NT2/D1 (cell line): ENCODE measurements at regions not wholly inside any gene's neighbourhood (a gene's known extent, or its start where the extent isn't known, plus 50 kb on each side); places are given as distances from the start of the nearest gene placed in this dataset.

Source experiments
- DNase-seq: peaks from one replicate; pipeline ENCODE4 v3.0.0-alpha.2; 2011; ENCODE audit warnings: low read depth, low spot score
- H3K27me3 ChIP-seq: 2 replicates; pipeline ENCODE4 v1.6.0; 2011; ENCODE audit warnings: mild to moderate bottlenecking; ENCODE audit not compliant: insufficient read length, insufficient read depth
- H3K36me3 ChIP-seq: 2 replicates; pipeline ENCODE4 v1.6.1; 2011; ENCODE audit warnings: mild to moderate bottlenecking, low read length, mixed read lengths; ENCODE audit not compliant: insufficient read depth, insufficient read length
- H3K4me1 ChIP-seq: 2 replicates; pipeline ENCODE4 v1.5.1; 2011; ENCODE audit not compliant: insufficient read depth, insufficient read length
- H3K4me3 ChIP-seq: 2 replicates; pipeline ENCODE4 v1.5.1; 2011; ENCODE audit warnings: low read depth; ENCODE audit not compliant: insufficient read length
- H3K9ac ChIP-seq: 2 replicates; pipeline ENCODE4 v1.6.0; 2011; ENCODE audit warnings: low read depth; ENCODE audit not compliant: insufficient read length
- H3K9me3 ChIP-seq: 2 replicates; pipeline ENCODE4 v1.5.1; 2011; ENCODE audit warnings: mild to moderate bottlenecking, low read length; ENCODE audit not compliant: insufficient read depth
- SUZ12 ChIP-seq: IDR thresholded peaks from 2 replicates; pipeline ENCODE4 v1.6.1; 2011; ENCODE audit not compliant: insufficient read length, insufficient read depth; ENCODE audit errors: extremely low read depth
- YY1 ChIP-seq: IDR thresholded peaks from 2 replicates; pipeline ENCODE4 v1.6.1; 2011; ENCODE audit not compliant: insufficient read length, insufficient read depth
- ZNF274 ChIP-seq: IDR thresholded peaks from 2 replicates; pipeline ENCODE4 v1.6.1; 2011; ENCODE audit warnings: mild to moderate bottlenecking, low read depth, low read length

DNA sequence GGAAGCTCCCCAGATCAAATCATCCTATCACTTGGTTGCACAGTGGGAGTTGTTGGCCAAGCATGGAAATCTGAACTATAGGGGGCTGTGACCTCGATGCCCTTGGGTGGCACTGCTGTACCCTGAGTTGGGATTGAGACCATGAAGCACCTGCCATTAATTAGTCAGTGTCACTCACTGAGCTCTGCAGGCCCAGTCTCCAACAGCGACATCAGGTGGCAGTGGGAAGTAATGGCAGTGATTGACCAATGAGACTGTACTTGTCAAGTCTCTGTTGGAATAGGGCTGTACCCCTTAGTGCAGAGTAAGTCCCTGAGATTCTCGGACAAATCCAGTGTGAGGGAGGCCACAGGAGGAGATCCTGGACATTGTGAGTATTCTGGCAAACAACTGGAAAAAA is 118.0 kb upstream of the RPL38 start:
- H3K4me1 ChIP-seq = peaks cover 6% of the 10 kb centered on the region
- peaks cover 15% of the 10 kb centered on the region for H3K9me3 ChIP-seq
- peak; percentile 23 for DNase-seq
- no peaks in the 10 kb centered on the region for H3K27me3 ChIP-seq
- no peak overlapping the region for H3K4me3 ChIP-seq
- TF ChIP-seq YY1 (no peak), ZNF274 (no peak), SUZ12 (no peak)
- H3K36me3 ChIP-seq = no peaks in the 10 kb centered on the region
- no peak overlapping the region for H3K9ac ChIP-seq

DNA sequence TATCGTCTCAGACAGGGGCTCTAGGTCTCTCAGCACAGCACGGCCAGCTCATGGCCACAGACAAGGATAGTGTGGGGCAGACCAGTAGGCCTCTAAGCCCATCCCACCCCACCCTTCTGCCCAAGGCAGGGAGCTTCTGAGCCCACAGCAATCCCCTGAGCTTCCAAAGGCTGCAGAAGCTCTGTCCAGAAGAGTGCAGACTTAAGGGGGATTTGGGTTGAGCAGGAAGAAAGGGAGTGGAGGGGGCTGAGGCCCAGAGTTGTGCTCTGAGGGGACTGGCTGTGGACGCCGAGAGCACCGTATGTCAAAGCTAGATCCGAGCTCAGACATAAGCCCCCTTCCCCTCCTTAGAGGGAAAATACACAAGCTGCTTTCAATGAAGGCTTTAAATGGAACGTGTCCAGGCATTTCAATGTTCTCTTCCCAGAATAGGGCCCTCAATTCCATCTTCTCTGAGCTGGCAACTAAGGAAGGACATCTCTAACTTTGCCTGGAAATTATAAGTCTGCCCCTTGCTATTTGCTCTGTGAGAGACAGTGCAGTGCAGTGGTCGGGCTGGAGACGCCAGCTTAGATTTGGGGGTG is 116.4 kb upstream of the RPL38 start:
- TF ChIP-seq SUZ12 = no peak
- no peak for TF ChIP-seq YY1
- Histone ChIP-seq H3K9me3 (peaks cover 26% of the 10 kb centered on the region), H3K4me1 (peaks cover 6% of the 10 kb centered on the region), H3K27me3 (no peaks in the 10 kb centered on the region), H3K36me3 (no peaks in the 10 kb centered on the region), H3K9ac (no peak overlapping the region), H3K4me3 (no peak overlapping the region)
- DNase-seq = no peak

DNA sequence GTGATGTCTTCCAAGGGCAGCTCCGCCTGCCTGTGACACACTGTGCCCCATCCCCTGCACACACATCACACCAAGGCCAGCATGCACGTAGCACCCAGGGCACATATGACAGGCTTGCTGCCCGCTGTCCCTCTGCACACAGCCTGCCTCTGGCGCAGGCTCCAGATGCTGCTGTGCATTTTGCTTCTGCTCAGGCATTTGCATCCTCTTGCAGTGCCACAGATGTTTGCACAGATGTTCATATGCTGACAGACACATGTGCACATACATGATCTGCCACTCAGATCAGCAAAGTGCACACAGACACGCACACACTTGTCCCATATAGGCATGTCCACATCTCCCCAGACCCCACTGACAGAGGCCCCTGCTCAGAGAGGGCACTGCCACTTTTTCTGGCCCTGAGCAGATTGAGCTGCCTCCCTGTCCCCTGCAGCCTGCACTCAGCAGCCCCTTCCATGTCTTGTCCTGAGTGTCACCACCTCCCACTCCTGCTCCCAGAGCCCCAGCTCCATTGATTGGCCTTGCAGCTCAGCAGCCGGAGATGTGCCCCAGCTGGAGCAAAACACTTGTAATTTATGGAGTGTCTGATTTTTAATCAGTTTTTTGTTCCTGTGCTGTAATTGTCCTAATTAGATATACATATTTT is 115.1 kb upstream of the RPL38 start:
- peaks cover 6% of the 10 kb centered on the region for H3K4me1 ChIP-seq
- no peak for TF ChIP-seq SUZ12
- TF ChIP-seq YY1 = no peak
- no peak for TF ChIP-seq ZNF274
- H3K4me3 ChIP-seq = no peak overlapping the region
- no peaks in the 10 kb centered on the region for H3K36me3 ChIP-seq
- no peak overlapping the region for H3K9ac ChIP-seq
- no peak for DNase-seq
- peaks cover 29% of the 10 kb centered on the region for H3K9me3 ChIP-seq
- H3K27me3 ChIP-seq = no peaks in the 10 kb centered on the region

DNA sequence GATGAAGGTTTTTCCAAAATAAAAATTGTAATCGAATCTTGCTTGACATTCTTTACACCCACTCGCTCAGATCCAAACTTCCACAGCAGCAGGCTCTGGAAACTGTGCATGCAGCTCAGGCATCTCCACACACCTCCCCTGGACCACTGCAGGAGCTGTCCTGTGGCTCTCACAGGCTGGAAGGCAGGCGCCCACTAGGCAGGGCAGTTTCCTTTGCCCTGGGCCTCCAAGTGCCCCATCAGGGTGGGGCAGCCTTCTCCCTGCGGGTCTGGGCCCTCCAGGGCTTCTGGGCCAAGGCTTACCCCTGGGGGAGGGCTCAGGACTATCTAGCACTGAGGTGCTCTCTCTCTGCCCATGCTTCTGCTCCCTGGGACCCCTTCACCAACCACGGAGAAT is 114.5 kb upstream of the RPL38 start:
- Histone ChIP-seq H3K36me3 (no peaks in the 10 kb centered on the region), H3K9me3 (peaks cover 29% of the 10 kb centered on the region), H3K4me1 (peaks cover 6% of the 10 kb centered on the region), H3K4me3 (no peak overlapping the region), H3K27me3 (no peaks in the 10 kb centered on the region), H3K9ac (no peak overlapping the region)
- no peak for DNase-seq
- TF ChIP-seq ZNF274 = no peak
- no peak for TF ChIP-seq YY1
- TF ChIP-seq SUZ12 = no peak

DNA sequence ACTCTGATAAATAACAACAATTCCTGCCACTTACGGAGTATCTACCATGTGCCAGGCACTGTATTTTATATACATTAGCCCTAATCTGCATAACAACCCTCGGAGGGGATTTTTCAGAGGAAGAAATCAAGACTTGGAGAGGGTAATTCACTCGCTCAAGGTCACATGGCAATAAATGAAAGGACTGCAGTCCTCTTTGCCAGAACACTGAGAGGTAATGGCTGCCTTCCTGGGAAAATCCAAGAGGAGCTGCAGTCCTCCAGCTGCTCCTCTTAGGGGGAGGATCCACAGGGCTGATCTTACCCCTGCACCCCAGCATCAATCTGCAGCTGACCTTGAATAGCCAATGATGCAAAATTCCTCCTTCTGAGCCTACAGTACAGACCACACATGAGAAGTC is 114.1 kb upstream of the RPL38 start:
- H3K4me3 ChIP-seq = no peak overlapping the region
- H3K36me3 ChIP-seq = no peaks in the 10 kb centered on the region
- H3K9me3 ChIP-seq = peaks cover 29% of the 10 kb centered on the region
- H3K9ac ChIP-seq = no peak overlapping the region
- H3K27me3 ChIP-seq = no peaks in the 10 kb centered on the region
- no peak for DNase-seq
- TF ChIP-seq SUZ12 (no peak), YY1 (no peak), ZNF274 (no peak)
- peaks cover 6% of the 10 kb centered on the region for H3K4me1 ChIP-seq

DNA sequence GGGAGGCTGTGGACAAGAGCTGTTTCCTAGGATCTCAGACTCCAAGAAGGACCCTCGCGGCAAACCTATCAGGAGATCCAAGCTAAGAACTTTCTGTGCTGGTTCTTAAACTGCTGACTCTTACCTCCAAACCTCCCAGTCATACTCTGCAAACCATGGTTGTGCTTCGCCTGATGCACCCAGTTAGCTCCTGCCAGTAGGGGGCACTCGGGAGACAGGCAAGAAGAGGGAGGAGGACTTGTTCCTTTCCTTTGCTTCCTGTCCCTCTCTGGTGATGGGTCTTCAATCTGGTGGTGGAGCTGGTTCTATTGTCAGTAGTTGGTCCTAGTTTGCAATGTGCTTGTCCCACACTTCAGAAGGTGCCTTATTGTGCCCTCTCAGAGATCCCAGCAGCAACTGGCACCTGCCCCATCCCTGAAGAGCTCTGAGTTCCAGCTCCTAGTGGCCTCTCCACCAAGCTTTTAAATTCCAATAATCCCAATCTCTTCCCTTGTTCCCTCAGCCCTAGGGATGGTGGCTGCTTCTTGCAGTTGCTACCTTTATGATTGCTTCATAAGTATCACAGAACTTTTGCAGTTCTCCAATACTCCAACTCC is 113.5 kb upstream of the RPL38 start:
- TF ChIP-seq SUZ12 (no peak), ZNF274 (no peak), YY1 (no peak)
- H3K4me3 ChIP-seq = no peak overlapping the region
- no peaks in the 10 kb centered on the region for H3K27me3 ChIP-seq
- peak; percentile 80 for DNase-seq
- H3K4me1 ChIP-seq = peaks cover 6% of the 10 kb centered on the region
- no peak overlapping the region for H3K9ac ChIP-seq
- no peaks in the 10 kb centered on the region for H3K36me3 ChIP-seq
- H3K9me3 ChIP-seq = peaks cover 25% of the 10 kb centered on the region

DNA sequence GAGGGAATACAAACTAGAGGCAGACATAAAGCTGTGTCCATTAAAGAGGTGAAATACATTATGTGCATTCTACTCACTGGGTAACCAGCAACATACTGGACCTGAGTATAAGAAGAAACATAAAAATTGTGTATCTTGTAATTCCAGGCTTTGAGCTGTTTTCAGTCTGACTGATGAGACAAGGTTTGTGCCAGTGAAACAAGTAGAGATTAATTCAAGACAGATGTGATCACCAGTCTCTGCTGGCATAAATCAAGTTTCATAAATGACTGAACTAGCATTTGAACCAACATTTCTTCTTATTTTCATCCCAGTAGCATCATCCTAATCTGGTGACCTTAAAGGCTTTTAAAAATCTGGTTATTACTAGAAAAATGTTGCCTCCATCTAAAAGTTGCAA is 108.8 kb upstream of the RPL38 start:
- Histone ChIP-seq H3K4me3 (no peak overlapping the region), H3K4me1 (peaks cover 10% of the 10 kb centered on the region), H3K27me3 (no peaks in the 10 kb centered on the region), H3K36me3 (no peaks in the 10 kb centered on the region), H3K9ac (no peak overlapping the region), H3K9me3 (peaks cover 16% of the 10 kb centered on the region; the same call in 1 of the 2 replicates)
- DNase-seq = no peak
- no peak for TF ChIP-seq YY1
- TF ChIP-seq SUZ12 = no peak
- no peak for TF ChIP-seq ZNF274
